ENCODE measurements at regions not wholly inside any gene's neighbourhood (a gene's known extent, or its start where the extent isn't known, plus 50 kb on each side); places are given as distances from the start of the nearest gene placed in this dataset.

DNA sequence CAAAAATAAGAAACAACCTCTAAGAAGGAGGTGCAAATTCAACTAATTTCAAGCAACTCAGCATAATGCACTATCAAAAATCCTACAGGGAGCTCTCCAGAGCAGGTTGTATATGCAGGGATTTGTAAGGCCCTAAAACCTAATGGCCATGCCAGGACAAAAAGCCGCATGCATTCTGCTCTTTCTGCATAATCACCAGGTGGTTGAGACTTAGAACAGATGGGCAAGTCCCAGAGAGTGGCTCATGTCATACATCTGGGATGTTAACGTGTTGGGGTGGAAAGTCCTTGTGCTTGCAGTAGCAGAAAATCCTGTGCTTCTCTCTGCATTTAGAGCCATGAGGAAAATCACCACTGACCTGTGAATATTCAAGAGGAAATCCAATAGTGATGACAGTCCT lies 1002.9 kb downstream of the AGBL1 start:
- H3K4me1 ChIP-seq = no peaks in the 10 kb centered on the region
- no peaks in the 10 kb centered on the region for H3K36me3 ChIP-seq
- no peak for DNase-seq
- H3K27me3 ChIP-seq = no peaks in the 10 kb centered on the region
- intact Hi-C loops (cut with DNase I; ENCODE audit: low total_unique reads) = no loop called here
- WGBS, 5 donors = 65 to 87% (median 76%) methylated on average over 2 of the region's 2 CpGs
- H3K4me3 ChIP-seq = no peak overlapping the region
- H3K27ac ChIP-seq = no peak overlapping the region
- H3K9me3 ChIP-seq = no peaks in the 10 kb centered on the region
- TF ChIP-seq EP300 (IDR thresholded peaks at IDR 0.05) = no peak
- TF ChIP-seq POLR2AphosphoS5 (IDR thresholded peaks at IDR 0.05) = no peak
- TF ChIP-seq POLR2A (IDR thresholded peaks at IDR 0.05) = no peak
- TF ChIP-seq, protein P1, sequence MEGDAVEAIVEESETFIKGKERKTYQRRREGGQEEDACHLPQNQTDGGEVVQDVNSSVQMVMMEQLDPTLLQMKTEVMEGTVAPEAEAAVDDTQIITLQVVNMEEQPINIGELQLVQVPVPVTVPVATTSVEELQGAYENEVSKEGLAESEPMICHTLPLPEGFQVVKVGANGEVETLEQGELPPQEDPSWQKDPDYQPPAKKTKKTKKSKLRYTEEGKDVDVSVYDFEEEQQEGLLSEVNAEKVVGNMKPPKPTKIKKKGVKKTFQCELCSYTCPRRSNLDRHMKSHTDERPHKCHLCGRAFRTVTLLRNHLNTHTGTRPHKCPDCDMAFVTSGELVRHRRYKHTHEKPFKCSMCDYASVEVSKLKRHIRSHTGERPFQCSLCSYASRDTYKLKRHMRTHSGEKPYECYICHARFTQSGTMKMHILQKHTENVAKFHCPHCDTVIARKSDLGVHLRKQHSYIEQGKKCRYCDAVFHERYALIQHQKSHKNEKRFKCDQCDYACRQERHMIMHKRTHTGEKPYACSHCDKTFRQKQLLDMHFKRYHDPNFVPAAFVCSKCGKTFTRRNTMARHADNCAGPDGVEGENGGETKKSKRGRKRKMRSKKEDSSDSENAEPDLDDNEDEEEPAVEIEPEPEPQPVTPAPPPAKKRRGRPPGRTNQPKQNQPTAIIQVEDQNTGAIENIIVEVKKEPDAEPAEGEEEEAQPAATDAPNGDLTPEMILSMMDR (IDR thresholded peaks at IDR 0.05) = no peak

DNA sequence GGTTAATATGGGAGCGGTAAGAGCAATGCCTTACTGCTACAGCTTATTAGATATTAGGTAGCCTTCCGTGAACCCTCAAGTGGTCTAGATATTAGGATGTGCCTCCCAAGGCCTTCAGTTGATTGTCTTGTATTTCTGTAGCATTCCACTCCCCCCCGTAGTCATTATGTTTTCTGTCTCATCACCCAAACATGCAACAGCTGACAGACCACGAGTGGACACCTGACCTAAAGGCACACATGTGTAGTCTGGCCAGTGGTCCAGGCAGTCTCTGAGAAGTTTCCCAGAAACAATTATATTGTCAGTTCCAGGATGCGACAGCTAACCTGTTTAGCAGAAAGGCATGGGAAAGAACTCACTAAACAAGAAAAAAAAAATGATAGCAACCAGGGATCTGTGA lies 1000.9 kb downstream of the AGBL1 start:
- 62 to 76% (median 73%) methylated on average over 5 of the region's 5 CpGs for WGBS, 5 donors
- no peak for TF ChIP-seq POLR2A (IDR thresholded peaks at IDR 0.05)
- TF ChIP-seq EP300 (IDR thresholded peaks at IDR 0.05) = no peak
- no peak for TF ChIP-seq POLR2AphosphoS5 (IDR thresholded peaks at IDR 0.05)
- TF ChIP-seq, protein P1 (IDR thresholded peaks at IDR 0.05) = no peak
- Histone ChIP-seq H3K4me3 (no peak overlapping the region), H3K27ac (no peak overlapping the region), H3K36me3 (no peaks in the 10 kb centered on the region), H3K9me3 (no peaks in the 10 kb centered on the region), H3K27me3 (no peaks in the 10 kb centered on the region), H3K4me1 (no peaks in the 10 kb centered on the region)
- DNase-seq = no peak
- intact Hi-C loops (cut with DNase I; ENCODE audit: low total_unique reads) = no loop called here

Small RNA genes lying in the stretch of these regions (small RNA-seq; reads per million reads assigned to genes)
- gene RNU6-185P = 0 reads per million in 4 donors
